ENCODE measurements at regions not wholly inside any gene's neighbourhood (a gene's known extent, or its start where the extent isn't known, plus 50 kb on each side); places are given as distances from the start of the nearest gene placed in this dataset.
"Not testable (repeated sequence)": the region's sequence is repeated elsewhere in the genome, so short reads cannot be mapped to it uniquely, and the experiment has no call there.

DNA sequence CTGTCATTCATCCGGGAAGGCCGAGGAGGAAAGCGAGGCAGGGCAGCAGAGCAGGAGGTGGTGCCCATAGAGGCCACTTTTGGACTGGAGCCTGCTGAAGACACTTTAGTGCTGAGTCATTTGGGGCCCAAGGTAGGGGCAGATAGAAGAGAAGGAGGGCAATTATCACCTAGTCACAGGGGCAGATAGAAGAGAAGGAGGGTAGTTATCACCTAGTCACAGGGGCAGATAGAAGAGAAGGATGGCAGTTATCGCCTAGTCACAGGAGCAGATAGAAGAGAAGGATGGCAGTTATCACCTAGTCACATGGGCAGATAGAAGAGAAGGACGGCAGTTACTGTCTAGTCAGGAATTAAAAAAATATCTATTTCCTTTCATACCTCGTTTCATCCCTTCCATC is 1372.6 kb downstream of the FOXD4L5 start:
- H3K4me3 ChIP-seq; H3K27me3 ChIP-seq; H3K36me3 ChIP-seq; intact Hi-C loops (cut with DNase I; ENCODE audit: low total_unique reads); H3K4me1 ChIP-seq; H3K27ac ChIP-seq; DNase-seq; H3K9me3 ChIP-seq: not testable (repeated sequence)

DNA sequence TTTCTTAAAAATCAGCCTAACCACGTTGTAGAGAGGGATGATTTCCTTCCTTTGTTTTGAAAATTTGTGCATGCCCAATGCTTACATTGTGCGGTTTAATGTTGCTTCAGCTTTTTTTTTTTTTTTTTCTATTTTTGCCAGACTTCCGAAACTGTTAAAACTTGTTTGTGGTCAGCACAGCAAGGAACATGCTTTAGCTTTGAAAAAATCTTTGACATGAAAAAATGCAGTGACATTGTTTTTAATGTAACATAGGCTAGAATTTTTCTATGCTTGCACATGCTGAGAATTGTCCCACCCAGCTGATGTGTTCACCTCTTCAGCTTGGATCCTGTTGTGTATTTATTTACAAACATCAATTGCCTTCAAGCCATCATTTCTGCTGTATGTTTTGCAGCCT is 1375.9 kb downstream of the FOXD4L5 start:
- H3K4me3 ChIP-seq; H3K27me3 ChIP-seq; intact Hi-C loops (cut with DNase I; ENCODE audit: low total_unique reads); H3K36me3 ChIP-seq; H3K9me3 ChIP-seq; H3K27ac ChIP-seq; H3K4me1 ChIP-seq; DNase-seq: not testable (repeated sequence)

DNA sequence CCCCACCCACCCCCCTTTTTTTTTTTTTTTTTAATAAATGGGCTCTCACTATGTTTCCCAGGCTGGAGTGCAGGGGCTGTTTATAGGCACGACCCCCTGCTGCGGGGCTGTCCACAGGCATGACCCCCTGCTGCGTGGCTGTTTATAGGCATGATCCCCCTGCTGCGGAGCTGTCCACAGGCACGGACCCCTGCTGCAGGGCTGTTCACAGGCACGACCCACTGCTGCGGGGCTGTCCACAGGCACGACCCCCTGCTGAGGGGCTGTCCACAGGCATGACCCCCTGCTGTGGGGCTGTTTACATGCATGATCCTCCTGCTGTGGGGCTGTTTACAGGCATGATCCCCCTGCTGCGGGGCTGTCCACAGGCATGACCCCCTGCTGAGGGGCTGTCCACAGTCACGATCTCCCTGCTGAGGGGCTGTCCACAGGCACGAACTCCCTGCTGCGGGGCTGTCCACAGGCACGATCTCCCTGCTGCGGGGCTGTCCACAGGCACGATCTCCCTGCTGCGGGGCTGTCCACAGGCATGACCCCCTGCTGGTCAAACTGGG is 1385.3 kb downstream of the FOXD4L5 start:
- H3K27me3 ChIP-seq; intact Hi-C loops (cut with DNase I; ENCODE audit: low total_unique reads); H3K4me3 ChIP-seq; DNase-seq; H3K36me3 ChIP-seq; H3K4me1 ChIP-seq; H3K9me3 ChIP-seq; H3K27ac ChIP-seq: not testable (repeated sequence)

DNA sequence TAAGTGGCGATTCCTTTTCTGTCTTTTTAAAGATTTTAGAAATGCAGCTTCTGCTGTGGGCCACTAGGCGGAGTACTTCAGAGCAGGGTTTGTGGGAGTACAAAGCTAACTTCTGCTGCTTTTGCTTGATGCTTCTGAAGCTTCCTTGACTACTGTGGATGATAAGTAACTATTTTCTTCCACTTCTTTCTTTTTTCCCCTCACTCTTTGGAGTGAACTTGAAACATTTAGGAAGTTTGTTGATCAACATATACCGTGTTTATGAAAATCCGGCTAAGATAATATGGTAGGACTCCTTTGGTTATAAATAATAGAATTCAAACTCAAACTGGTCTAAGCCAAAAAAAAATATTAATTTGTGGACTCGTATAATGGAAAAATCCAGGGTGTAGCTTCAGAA is 1403.6 kb downstream of the FOXD4L5 start:
- intact Hi-C loops (cut with DNase I; ENCODE audit: low total_unique reads); H3K27me3 ChIP-seq; H3K36me3 ChIP-seq; H3K27ac ChIP-seq; DNase-seq; H3K9me3 ChIP-seq; H3K4me3 ChIP-seq; H3K4me1 ChIP-seq: not testable (repeated sequence)

DNA sequence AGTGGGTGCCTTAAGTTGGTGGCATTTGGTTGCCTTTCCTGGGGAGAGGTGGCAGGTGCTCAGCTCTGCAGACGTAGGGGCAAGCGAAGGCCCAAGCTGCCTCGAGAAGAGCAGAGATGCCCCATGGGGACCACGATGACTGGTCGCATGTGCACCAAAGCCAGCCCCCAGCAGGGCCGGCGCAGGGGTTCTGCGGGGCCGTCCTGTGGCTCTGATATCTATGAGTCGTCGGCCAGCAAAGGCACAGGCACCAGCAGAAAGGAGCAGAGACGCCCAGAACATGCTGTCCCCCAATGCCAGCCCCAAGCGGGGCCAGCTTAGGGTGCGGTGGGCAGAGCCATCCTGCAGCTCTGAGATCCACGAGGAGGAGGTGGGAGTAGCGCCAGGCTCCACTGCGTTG is 1408.6 kb downstream of the FOXD4L5 start:
- DNase-seq; H3K27ac ChIP-seq; H3K27me3 ChIP-seq; H3K36me3 ChIP-seq; H3K4me3 ChIP-seq; H3K9me3 ChIP-seq; H3K4me1 ChIP-seq; intact Hi-C loops (cut with DNase I; ENCODE audit: low total_unique reads): not testable (repeated sequence)

DNA sequence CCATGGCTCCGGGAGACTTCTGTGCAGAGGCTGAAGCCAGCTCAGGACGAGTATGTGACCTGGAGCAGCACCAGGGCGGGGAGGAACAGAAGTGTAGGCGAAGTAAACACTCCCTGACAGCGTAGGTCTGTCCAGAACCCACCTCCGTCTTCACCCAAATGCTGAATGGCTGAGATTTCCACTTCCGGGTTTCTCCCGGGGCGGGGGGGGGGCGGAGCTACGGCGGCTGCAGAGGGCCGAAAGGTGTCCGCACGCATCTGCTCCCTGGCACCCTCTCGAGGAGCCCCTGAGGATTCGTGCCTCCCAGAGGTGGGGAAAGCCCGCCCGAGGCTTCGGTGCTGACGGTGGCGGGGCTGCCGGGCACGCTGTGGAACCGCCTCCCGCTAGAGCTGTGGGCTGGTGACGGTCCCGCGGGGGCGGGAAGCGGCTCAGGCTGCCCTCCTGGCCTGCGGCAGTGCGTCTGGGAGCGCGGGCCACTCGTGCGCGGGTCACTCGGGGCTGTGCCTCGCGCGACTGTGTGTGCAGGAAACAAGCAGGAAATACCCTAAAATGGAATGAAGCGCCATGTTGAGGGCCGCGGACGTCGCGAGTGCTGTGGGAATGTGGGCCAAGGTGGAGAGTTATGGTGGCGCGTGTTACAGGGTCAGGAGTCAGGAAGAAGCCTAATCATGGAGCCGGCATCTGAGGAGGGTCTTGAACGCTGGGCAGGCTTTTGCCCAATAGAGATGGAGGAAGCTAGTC is 1425.4 kb downstream of the FOXD4L5 start:
- H3K36me3 ChIP-seq, result no peaks in the 10 kb centered on the region
- peak in 1 of 2 donors; percentile 20 for DNase-seq
- no peaks in the 10 kb centered on the region for H3K4me1 ChIP-seq
- no peaks in the 10 kb centered on the region for H3K9me3 ChIP-seq
- H3K27ac ChIP-seq, result no peak overlapping the region
- intact Hi-C loops (cut with DNase I; ENCODE audit: low total_unique reads), result no loop called here
- H3K4me3 ChIP-seq, result no peak overlapping the region
- no peak for TF ChIP-seq POLR2A (IDR thresholded peaks at IDR 0.05)
- TF ChIP-seq, protein P1, sequence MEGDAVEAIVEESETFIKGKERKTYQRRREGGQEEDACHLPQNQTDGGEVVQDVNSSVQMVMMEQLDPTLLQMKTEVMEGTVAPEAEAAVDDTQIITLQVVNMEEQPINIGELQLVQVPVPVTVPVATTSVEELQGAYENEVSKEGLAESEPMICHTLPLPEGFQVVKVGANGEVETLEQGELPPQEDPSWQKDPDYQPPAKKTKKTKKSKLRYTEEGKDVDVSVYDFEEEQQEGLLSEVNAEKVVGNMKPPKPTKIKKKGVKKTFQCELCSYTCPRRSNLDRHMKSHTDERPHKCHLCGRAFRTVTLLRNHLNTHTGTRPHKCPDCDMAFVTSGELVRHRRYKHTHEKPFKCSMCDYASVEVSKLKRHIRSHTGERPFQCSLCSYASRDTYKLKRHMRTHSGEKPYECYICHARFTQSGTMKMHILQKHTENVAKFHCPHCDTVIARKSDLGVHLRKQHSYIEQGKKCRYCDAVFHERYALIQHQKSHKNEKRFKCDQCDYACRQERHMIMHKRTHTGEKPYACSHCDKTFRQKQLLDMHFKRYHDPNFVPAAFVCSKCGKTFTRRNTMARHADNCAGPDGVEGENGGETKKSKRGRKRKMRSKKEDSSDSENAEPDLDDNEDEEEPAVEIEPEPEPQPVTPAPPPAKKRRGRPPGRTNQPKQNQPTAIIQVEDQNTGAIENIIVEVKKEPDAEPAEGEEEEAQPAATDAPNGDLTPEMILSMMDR (IDR thresholded peaks at IDR 0.05), result no peak
- no peaks in the 10 kb centered on the region for H3K27me3 ChIP-seq

DNA sequence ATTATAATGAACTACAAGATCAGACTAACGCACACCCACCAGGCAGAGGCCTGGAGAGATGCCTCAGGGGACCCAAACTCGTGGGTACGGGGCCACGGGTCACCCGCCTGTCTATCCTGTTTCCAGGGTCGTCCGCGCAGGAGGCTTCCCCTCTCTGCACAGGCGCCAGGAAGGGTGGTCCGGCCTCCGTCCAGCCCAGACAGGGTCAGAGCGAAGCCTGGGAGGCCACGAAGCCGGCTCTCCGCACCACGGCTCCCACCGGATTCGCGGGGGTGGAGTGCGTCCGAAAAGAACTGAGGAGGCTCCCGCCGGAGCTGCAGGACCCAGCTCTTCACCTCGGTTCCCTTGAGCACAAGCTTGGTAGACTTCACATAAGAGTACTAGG is 1425.9 kb downstream of the FOXD4L5 start:
- H3K9me3 ChIP-seq; H3K27me3 ChIP-seq; H3K27ac ChIP-seq; H3K4me3 ChIP-seq; H3K4me1 ChIP-seq; intact Hi-C loops (cut with DNase I; ENCODE audit: low total_unique reads); H3K36me3 ChIP-seq: not testable (repeated sequence)
- DNase-seq, result peak in 1 of 2 donors; percentile 14

DNA sequence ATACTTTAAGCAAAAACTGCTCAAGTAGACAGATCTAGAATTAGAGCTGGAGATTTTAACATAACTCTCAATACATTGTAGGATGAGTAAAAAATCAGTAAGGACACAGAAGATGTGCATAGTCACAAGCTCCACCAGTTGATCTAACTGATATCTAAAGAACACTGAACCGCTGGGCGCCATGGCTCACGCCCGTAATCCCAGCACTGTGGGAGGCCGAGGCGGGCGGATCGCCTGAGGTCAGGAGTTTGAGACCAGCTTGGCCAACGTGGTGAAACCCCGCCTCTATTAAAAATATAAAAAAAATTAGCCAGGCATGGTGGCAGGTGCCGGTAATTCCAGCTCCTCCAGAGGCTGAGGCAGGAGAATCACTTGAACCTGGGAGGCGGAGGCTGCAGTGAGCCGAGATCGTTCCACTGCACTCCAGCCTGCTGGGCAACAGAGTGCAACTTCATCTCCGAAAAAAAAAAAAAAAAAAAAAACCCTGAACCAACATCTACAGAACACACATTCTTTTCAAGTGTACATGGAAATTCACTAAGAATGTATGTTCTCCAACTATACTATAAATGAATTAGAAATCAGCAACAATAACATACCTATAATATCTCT is 1431.8 kb downstream of the FOXD4L5 start:
- H3K36me3 ChIP-seq; H3K27me3 ChIP-seq; intact Hi-C loops (cut with DNase I; ENCODE audit: low total_unique reads); H3K27ac ChIP-seq; H3K4me3 ChIP-seq; H3K9me3 ChIP-seq; DNase-seq; H3K4me1 ChIP-seq: not testable (repeated sequence)

DNA sequence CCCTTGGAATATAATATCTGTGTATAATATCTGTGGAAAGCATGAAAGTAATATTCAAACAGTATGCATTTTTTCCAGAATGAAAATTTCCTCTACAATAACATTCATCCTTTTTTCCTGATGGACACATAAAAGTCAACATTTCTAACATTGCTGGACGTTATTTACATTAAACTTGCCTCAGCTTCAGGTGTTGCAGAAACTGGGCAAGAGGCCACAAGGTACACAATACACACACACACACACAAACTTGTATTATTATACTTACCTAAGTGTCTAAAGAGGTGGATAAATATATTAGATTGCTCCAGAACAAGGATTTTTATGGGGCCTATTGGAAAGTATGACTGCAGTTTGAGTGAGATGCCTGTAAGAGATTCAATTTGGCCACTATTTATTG is 1460.2 kb downstream of the FOXD4L5 start:
- H3K4me3 ChIP-seq; intact Hi-C loops (cut with DNase I; ENCODE audit: low total_unique reads); H3K9me3 ChIP-seq; H3K4me1 ChIP-seq; DNase-seq; H3K36me3 ChIP-seq; H3K27me3 ChIP-seq; H3K27ac ChIP-seq: not testable (repeated sequence)

DNA sequence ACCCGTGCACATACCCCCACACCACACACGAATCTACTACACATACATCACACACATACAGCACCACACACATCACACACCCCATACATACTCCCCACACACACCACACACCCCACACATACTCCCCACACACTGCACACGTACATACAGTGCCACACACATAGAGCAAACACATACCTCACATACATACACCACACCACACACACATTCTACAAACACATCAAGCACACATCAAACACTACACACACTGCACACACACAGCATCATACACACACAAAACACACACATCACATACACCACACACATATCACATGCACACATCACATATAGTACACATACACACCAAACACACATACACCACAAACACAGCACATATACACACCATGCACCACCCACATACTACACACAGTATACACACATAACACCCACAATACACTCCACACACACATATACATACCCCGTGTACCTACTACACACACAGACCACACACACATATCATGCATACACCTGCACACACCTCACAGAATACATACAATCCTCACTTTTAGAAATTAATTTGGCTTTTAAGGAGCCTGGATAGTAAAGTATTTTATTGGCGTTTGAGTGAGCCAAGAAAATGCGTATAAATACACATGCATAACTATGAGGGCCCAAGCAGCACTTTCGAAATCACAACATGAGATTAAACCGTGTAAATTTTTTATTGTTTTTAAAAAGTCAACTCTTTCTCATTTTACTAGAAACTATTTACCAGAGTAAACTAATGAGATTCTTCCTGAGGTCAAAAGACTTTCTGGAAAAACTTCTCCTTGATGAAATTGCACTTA is 1461.4 kb downstream of the FOXD4L5 start:
- DNase-seq, result not testable (repeated sequence)

DNA sequence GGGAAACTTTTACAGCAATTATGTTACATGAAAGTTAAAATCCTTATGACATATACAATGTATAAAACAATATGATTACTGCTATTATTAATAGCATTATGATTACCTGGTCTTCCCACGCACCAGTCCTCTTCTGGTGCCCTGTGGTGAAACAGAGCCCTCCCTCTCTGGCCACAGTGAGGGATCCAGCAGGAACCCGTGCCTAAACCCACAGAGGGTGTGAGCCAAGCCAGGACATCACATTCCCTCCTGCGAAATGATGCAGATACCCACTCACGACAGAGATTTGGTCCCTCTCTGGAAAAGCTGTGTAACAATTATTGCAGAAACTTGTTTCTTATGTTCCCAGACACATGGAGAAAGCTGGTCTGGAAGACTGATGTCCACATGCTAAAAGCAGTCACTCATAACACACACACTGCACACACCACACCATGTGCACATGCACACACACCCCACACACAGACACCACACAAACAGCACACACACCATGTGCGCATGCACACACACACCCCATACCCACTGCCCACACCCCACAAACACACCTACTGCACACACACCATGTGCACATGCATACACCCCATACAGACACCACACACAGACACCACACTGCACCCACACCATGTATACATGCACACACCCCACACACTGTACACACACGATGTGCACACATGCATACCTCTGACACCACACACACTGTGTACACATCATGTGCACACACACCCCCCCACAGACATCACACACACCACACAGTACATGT is 1462.2 kb downstream of the FOXD4L5 start:
- H3K4me1 ChIP-seq; H3K36me3 ChIP-seq; H3K27me3 ChIP-seq; H3K27ac ChIP-seq; H3K4me3 ChIP-seq; intact Hi-C loops (cut with DNase I; ENCODE audit: low total_unique reads); H3K9me3 ChIP-seq; DNase-seq: not testable (repeated sequence)

More for the DNA sequence above, 1461.4 kb downstream of the FOXD4L5 start:
- H3K27me3 ChIP-seq; H3K27ac ChIP-seq; intact Hi-C loops (cut with DNase I; ENCODE audit: low total_unique reads); H3K4me1 ChIP-seq; H3K4me3 ChIP-seq; H3K9me3 ChIP-seq; H3K36me3 ChIP-seq: not testable (repeated sequence)

Measured in uterus (tissue), 3 donors.